ENCODE measurements at regions not wholly inside any gene's neighbourhood (a gene's known extent, or its start where the extent isn't known, plus 50 kb on each side); places are given as distances from the start of the nearest gene placed in this dataset.

- no peaks in the 10 kb centered on the region for H3K27me3 ChIP-seq (ENCODE audit: control insufficient read depth in 1 of 2, insufficient read depth in 2 of 2, low read length in 2 of 2)
- no peaks in the 10 kb centered on the region for H3K4me1 ChIP-seq (ENCODE audit: insufficient read depth, low read length)
- no peak overlapping the region for H3K4me3 ChIP-seq (ENCODE audit: low read depth in 1 of 2, low read length in 2 of 2)
- no peaks in the 10 kb centered on the region for H3K9me3 ChIP-seq (ENCODE audit: low read length)
- no peaks in the 10 kb centered on the region for H3K36me3 ChIP-seq (ENCODE audit: insufficient read depth, low read length)
- H3K27ac ChIP-seq (ENCODE audit: low read depth, low read length) = no peak overlapping the region
- no peak overlapping the region for H3K9ac ChIP-seq (ENCODE audit: low read length)
These were observed 605.5 kb downstream of the HDGFL1 start for GRCh38 chr6:23174781-23175361.

DNA sequence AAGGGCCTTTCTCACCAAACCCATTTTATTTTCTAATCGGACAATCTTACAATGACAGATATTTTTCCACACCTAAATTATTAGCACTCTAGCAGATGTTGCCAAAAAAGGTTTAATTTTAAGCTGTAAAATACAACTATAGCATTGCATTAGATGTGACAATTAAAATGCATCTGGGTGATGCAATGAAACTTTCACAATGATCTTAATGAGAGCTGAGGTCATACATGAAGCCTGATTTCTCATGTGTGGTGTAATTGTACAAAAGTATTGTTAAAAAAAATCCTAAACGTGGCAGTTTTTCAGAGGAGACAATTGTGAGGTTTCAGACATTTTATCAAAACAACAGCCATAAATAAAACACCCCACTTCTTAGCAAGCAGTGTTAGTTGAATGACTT lies 606.0 kb downstream of the HDGFL1 start:
- H3K4me3 ChIP-seq (ENCODE audit: low read depth in 1 of 2, low read length in 2 of 2) = no peak overlapping the region
- H3K9me3 ChIP-seq (ENCODE audit: low read length) = no peaks in the 10 kb centered on the region
- no peaks in the 10 kb centered on the region for H3K36me3 ChIP-seq (ENCODE audit: insufficient read depth, low read length)
- H3K27me3 ChIP-seq (ENCODE audit: control insufficient read depth in 1 of 2, insufficient read depth in 2 of 2, low read length in 2 of 2) = no peaks in the 10 kb centered on the region
- H3K9ac ChIP-seq (ENCODE audit: low read length) = no peak overlapping the region
- H3K4me1 ChIP-seq (ENCODE audit: insufficient read depth, low read length) = peaks cover 3% of the 10 kb centered on the region
- no peak overlapping the region for H3K27ac ChIP-seq (ENCODE audit: low read depth, low read length)

DNA sequence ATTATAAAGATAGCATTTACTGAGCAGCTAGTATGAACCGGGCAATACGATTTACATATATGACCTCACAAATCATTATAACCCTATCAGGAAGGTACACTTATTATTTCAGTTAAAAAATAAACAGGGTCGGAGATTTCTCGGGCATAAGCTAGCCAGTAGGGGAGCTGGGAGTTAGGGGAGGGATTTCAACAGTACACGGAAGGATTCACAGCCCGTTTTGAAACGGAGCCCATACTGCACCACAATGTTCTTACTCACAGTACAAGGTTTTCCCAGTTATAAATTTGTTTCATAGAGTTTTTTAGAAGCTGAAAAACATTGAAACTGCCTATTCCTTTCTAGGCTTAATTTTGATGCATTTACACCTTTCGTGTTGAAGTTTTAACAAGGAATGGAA lies 607.1 kb downstream of the HDGFL1 start:
- Histone ChIP-seq H3K9me3 (ENCODE audit: low read length) (no peaks in the 10 kb centered on the region), H3K27me3 (ENCODE audit: control insufficient read depth in 1 of 2, insufficient read depth in 2 of 2, low read length in 2 of 2) (no peaks in the 10 kb centered on the region), H3K36me3 (ENCODE audit: insufficient read depth, low read length) (no peaks in the 10 kb centered on the region), H3K9ac (ENCODE audit: low read length) (no peak overlapping the region), H3K4me3 (ENCODE audit: low read depth in 1 of 2, low read length in 2 of 2) (no peak overlapping the region), H3K27ac (ENCODE audit: low read depth, low read length) (no peak overlapping the region), H3K4me1 (ENCODE audit: insufficient read depth, low read length) (peaks cover 8% of the 10 kb centered on the region)

GRCh38 chr6:23176883-23177282 lies 607.5 kb downstream of the HDGFL1 start:
- Histone ChIP-seq H3K4me1 (ENCODE audit: insufficient read depth, low read length) (peaks cover 8% of the 10 kb centered on the region), H3K4me3 (ENCODE audit: low read depth in 1 of 2, low read length in 2 of 2) (no peak overlapping the region), H3K27ac (ENCODE audit: low read depth, low read length) (no peak overlapping the region), H3K9me3 (ENCODE audit: low read length) (no peaks in the 10 kb centered on the region), H3K36me3 (ENCODE audit: insufficient read depth, low read length) (no peaks in the 10 kb centered on the region), H3K9ac (ENCODE audit: low read length) (no peak overlapping the region), H3K27me3 (ENCODE audit: control insufficient read depth in 1 of 2, insufficient read depth in 2 of 2, low read length in 2 of 2) (no peaks in the 10 kb centered on the region)

GRCh38 chr6:23177806-23178205 lies 608.4 kb downstream of the HDGFL1 start:
- Histone ChIP-seq H3K27me3 (ENCODE audit: control insufficient read depth in 1 of 2, insufficient read depth in 2 of 2, low read length in 2 of 2) (no peaks in the 10 kb centered on the region), H3K4me1 (ENCODE audit: insufficient read depth, low read length) (peaks cover 8% of the 10 kb centered on the region), H3K9me3 (ENCODE audit: low read length) (no peaks in the 10 kb centered on the region), H3K36me3 (ENCODE audit: insufficient read depth, low read length) (no peaks in the 10 kb centered on the region), H3K9ac (ENCODE audit: low read length) (no peak overlapping the region), H3K27ac (ENCODE audit: low read depth, low read length) (no peak overlapping the region), H3K4me3 (ENCODE audit: low read depth in 1 of 2, low read length in 2 of 2) (no peak overlapping the region)

- Histone ChIP-seq H3K27ac (ENCODE audit: low read depth, low read length) (no peak overlapping the region), H3K9ac (ENCODE audit: low read length) (no peak overlapping the region), H3K9me3 (ENCODE audit: low read length) (no peaks in the 10 kb centered on the region), H3K36me3 (ENCODE audit: insufficient read depth, low read length) (no peaks in the 10 kb centered on the region), H3K4me1 (ENCODE audit: insufficient read depth, low read length) (peaks cover 8% of the 10 kb centered on the region), H3K27me3 (ENCODE audit: control insufficient read depth in 1 of 2, insufficient read depth in 2 of 2, low read length in 2 of 2) (no peaks in the 10 kb centered on the region), H3K4me3 (ENCODE audit: low read depth in 1 of 2, low read length in 2 of 2) (no peak overlapping the region)
These were observed 610.6 kb downstream of the HDGFL1 start for GRCh38 chr6:23179994-23180393.

DNA sequence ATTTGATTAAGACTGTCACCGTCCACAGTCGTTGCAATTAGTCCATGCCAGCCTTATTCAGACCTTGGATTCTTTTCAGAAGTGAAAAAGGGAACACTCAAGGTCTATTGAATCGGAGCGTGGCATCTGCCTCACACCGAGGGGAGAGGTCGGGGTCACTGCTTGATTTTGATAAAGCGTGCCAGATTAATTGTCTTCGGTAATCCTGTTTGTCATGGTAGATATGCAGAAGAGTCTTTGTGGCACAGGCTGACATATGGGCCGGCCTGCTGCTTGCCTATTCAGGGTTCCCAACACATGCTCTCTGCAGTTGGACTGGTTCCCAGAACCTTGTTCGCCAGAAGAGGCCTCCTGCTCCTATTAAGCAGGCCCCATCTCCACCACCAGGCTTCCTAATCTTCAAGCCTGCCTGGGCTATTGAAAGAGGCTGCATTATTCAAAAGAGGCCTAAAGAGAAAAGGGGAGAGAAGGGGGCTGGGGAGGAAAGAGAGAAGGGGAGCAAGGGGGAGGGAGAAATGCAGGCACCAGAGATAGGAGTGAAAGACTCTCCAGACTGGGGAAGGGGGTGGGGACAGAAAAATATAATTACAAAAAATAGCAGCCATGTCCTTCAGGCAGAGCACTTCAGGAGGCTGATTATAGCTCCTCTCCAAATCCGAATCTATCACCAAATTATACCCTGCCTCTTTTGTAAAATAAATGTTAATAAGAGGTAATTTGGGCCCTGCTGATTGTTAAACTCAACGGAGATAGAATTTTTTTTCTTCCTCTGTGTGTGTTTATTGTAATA lies 611.3 kb downstream of the HDGFL1 start:
- peaks cover 8% of the 10 kb centered on the region for H3K4me1 ChIP-seq (ENCODE audit: insufficient read depth, low read length)
- no peaks in the 10 kb centered on the region for H3K9me3 ChIP-seq (ENCODE audit: low read length)
- H3K9ac ChIP-seq (ENCODE audit: low read length) = no peak overlapping the region
- no peak overlapping the region for H3K27ac ChIP-seq (ENCODE audit: low read depth, low read length)
- H3K27me3 ChIP-seq (ENCODE audit: control insufficient read depth in 1 of 2, insufficient read depth in 2 of 2, low read length in 2 of 2) = no peaks in the 10 kb centered on the region
- H3K4me3 ChIP-seq (ENCODE audit: low read depth in 1 of 2, low read length in 2 of 2) = no peak overlapping the region
- no peaks in the 10 kb centered on the region for H3K36me3 ChIP-seq (ENCODE audit: insufficient read depth, low read length)

GRCh38 chr6:23181356-23182110 lies 612.2 kb downstream of the HDGFL1 start:
- Histone ChIP-seq H3K4me1 (ENCODE audit: insufficient read depth, low read length) (peaks cover 8% of the 10 kb centered on the region), H3K36me3 (ENCODE audit: insufficient read depth, low read length) (no peaks in the 10 kb centered on the region), H3K4me3 (ENCODE audit: low read depth in 1 of 2, low read length in 2 of 2) (no peak overlapping the region), H3K27ac (ENCODE audit: low read depth, low read length) (no peak overlapping the region), H3K9me3 (ENCODE audit: low read length) (no peaks in the 10 kb centered on the region), H3K9ac (ENCODE audit: low read length) (no peak overlapping the region), H3K27me3 (ENCODE audit: control insufficient read depth in 1 of 2, insufficient read depth in 2 of 2, low read length in 2 of 2) (no peaks in the 10 kb centered on the region)

- no peak overlapping the region for H3K4me3 ChIP-seq (ENCODE audit: low read depth in 1 of 2, low read length in 2 of 2)
- no peak overlapping the region for H3K9ac ChIP-seq (ENCODE audit: low read length)
- H3K27ac ChIP-seq (ENCODE audit: low read depth, low read length) = no peak overlapping the region
- H3K36me3 ChIP-seq (ENCODE audit: insufficient read depth, low read length) = no peaks in the 10 kb centered on the region
- H3K27me3 ChIP-seq (ENCODE audit: control insufficient read depth in 1 of 2, insufficient read depth in 2 of 2, low read length in 2 of 2) = no peaks in the 10 kb centered on the region
- H3K9me3 ChIP-seq (ENCODE audit: low read length) = no peaks in the 10 kb centered on the region
- H3K4me1 ChIP-seq (ENCODE audit: insufficient read depth, low read length) = peaks cover 8% of the 10 kb centered on the region
These were observed 614.5 kb downstream of the HDGFL1 start for GRCh38 chr6:23183846-23184245.

- Histone ChIP-seq H3K27ac (ENCODE audit: low read depth, low read length) (no peak overlapping the region), H3K4me3 (ENCODE audit: low read depth in 1 of 2, low read length in 2 of 2) (no peak overlapping the region), H3K27me3 (ENCODE audit: control insufficient read depth in 1 of 2, insufficient read depth in 2 of 2, low read length in 2 of 2) (no peaks in the 10 kb centered on the region), H3K4me1 (ENCODE audit: insufficient read depth, low read length) (peaks cover 8% of the 10 kb centered on the region), H3K9ac (ENCODE audit: low read length) (no peak overlapping the region), H3K9me3 (ENCODE audit: low read length) (no peaks in the 10 kb centered on the region), H3K36me3 (ENCODE audit: insufficient read depth, low read length) (no peaks in the 10 kb centered on the region)
These were observed 615.0 kb downstream of the HDGFL1 start for GRCh38 chr6:23184351-23184750.

DNA sequence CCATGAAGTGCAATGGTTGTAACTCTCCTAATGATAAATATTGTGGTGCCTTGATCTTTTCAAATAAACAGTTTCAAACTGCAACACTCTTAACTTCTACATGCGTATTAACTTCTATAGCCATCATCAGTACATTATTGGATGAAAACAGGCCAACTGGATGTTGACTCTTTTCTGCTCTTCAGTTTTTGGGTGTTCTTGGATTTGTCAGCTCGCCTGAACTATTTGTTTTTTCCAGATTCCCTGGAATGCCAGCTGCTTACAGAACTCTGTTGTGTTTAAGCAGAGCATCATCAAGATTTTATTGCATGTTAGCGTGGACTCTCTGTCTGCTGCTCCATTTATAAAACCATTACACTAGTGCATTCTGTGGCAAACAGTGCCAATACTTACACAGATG lies 626.1 kb downstream of the HDGFL1 start:
- H3K9me3 ChIP-seq (ENCODE audit: low read length) = no peaks in the 10 kb centered on the region
- H3K9ac ChIP-seq (ENCODE audit: low read length) = no peak overlapping the region
- no peaks in the 10 kb centered on the region for H3K36me3 ChIP-seq (ENCODE audit: insufficient read depth, low read length)
- H3K4me3 ChIP-seq (ENCODE audit: low read depth in 1 of 2, low read length in 2 of 2) = no peak overlapping the region
- no peaks in the 10 kb centered on the region for H3K27me3 ChIP-seq (ENCODE audit: control insufficient read depth in 1 of 2, insufficient read depth in 2 of 2, low read length in 2 of 2)
- H3K4me1 ChIP-seq (ENCODE audit: insufficient read depth, low read length) = no peaks in the 10 kb centered on the region
- H3K27ac ChIP-seq (ENCODE audit: low read depth, low read length) = no peak overlapping the region

Data from muscle layer of colon (tissue), 2 donors.